ENCODE measurements at regions not wholly inside any gene's neighbourhood (a gene's known extent, or its start where the extent isn't known, plus 50 kb on each side); places are given as distances from the start of the nearest gene placed in this dataset.

DNA sequence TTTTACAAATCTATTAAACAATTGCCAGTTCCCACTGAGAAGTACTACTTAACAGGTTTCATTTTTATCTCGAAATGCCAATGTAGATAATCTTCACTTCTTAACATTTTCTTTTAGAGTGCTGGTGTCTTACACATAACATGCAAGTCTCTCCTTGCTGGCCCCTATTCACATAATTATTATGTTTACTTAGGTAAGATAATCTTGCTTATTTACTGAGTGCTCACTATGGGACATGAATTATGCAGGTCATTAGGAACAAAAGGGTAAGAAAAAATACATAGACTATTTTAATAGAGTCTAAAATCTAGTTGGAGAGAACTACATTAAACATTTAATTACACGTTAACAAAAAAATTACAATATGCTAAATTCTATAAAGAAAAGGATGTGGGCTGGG is 328.4 kb downstream of the PRR16 start:
- TF ChIP-seq, protein P1, sequence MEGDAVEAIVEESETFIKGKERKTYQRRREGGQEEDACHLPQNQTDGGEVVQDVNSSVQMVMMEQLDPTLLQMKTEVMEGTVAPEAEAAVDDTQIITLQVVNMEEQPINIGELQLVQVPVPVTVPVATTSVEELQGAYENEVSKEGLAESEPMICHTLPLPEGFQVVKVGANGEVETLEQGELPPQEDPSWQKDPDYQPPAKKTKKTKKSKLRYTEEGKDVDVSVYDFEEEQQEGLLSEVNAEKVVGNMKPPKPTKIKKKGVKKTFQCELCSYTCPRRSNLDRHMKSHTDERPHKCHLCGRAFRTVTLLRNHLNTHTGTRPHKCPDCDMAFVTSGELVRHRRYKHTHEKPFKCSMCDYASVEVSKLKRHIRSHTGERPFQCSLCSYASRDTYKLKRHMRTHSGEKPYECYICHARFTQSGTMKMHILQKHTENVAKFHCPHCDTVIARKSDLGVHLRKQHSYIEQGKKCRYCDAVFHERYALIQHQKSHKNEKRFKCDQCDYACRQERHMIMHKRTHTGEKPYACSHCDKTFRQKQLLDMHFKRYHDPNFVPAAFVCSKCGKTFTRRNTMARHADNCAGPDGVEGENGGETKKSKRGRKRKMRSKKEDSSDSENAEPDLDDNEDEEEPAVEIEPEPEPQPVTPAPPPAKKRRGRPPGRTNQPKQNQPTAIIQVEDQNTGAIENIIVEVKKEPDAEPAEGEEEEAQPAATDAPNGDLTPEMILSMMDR (IDR thresholded peaks at IDR 0.05), result no peak
- no peak for TF ChIP-seq POLR2A (IDR thresholded peaks at IDR 0.05)

All from Peyer's patch (tissue), 4 donors.